CD14-positive monocyte (primary cell): ENCODE measurements at regions not wholly inside any gene's neighbourhood (a gene's known extent, or its start where the extent isn't known, plus 50 kb on each side); places are given as distances from the start of the nearest gene placed in this dataset.

Experiments
- DNase-seq, 3 donors: peaks; one replicate each; pipeline ENCODE4 v3.0.0-alpha.2; 2011 to 2022
- H2AFZ ChIP-seq: 2 replicates; pipeline ENCODE4 v1.6.0; 2012; ENCODE audit warnings: mild to moderate bottlenecking, low read depth, low read length, inconsistent platforms; ENCODE audit not compliant: insufficient read depth, poor library complexity, severe bottlenecking
- H3K27ac ChIP-seq, 2 donors: 1 replicate in 1 of 2; 2 replicates in 1 of 2; pipeline ENCODE4 v1.5.1; 2012 to 2013; ENCODE audit warnings: low read length in 2 of 2, control low read depth in 1 of 2, inconsistent platforms in 1 of 2, low read depth in 1 of 2, mild to moderate bottlenecking in 1 of 2
- H3K27me3 ChIP-seq, 2 donors: one replicate each; pipeline versions ENCODE4 v1.6.0 to v1.6.1; 2011 to 2013; ENCODE audit warnings: low read length in 2 of 2; ENCODE audit not compliant: control insufficient read depth in 2 of 2, insufficient read depth in 2 of 2
- H3K36me3 ChIP-seq, 2 donors: replicated peaks in 1 of 2; 1 replicate in 1 of 2; 2 replicates in 1 of 2; pipeline versions ENCODE4 v1.5.1 to v1.6.1; 2012 to 2013; ENCODE audit warnings: low read length in 2 of 2, control low read depth in 1 of 2, inconsistent platforms in 1 of 2, mild to moderate bottlenecking in 1 of 2; ENCODE audit not compliant: insufficient read depth in 2 of 2, control insufficient read depth in 1 of 2
- H3K4me1 ChIP-seq, 2 donors: 1 replicate in 1 of 2; 2 replicates in 1 of 2; pipeline versions ENCODE4 v1.5.1 to v1.6.1; 2012 to 2013; ENCODE audit warnings: low read length in 2 of 2, control low read depth in 1 of 2, inconsistent platforms in 1 of 2, mild to moderate bottlenecking in 1 of 2, moderate library complexity in 1 of 2; ENCODE audit not compliant: insufficient read depth in 2 of 2, control insufficient read depth in 1 of 2
- H3K4me2 ChIP-seq: replicated peaks from 2 replicates; pipeline ENCODE3; 2012; ENCODE audit warnings: low read length, moderate library complexity, mild to moderate bottlenecking; ENCODE audit not compliant: poor library complexity, severe bottlenecking; ENCODE audit errors: extremely low read depth
- H3K4me3 ChIP-seq, 3 experiments: fragments of 200-600 bp in 1 of 3; sonication (generic) in 1 of 3; replicated peaks in 1 of 3; 1 replicate in 2 of 3; 2 replicates in 1 of 3; pipeline ENCODE4 v1.5.1; 2011 to 2013; ENCODE audit warnings: low read length in 3 of 3, mild to moderate bottlenecking in 3 of 3, control low read depth in 2 of 3, low read depth in 2 of 3, inconsistent platforms in 1 of 3, moderate library complexity in 1 of 3
- H3K79me2 ChIP-seq: 2 replicates; pipeline ENCODE4 v1.6.0; 2012; ENCODE audit warnings: mild to moderate bottlenecking, control low read depth, inconsistent platforms, low read length, moderate library complexity; ENCODE audit not compliant: insufficient read depth
- H3K9ac ChIP-seq: 2 replicates; pipeline ENCODE4 v1.6.0; 2017; ENCODE audit warnings: low read length, mild to moderate bottlenecking; ENCODE audit not compliant: insufficient read depth, poor library complexity, severe bottlenecking
- H3K9me3 ChIP-seq, 2 donors: replicated peaks in 1 of 2; 1 replicate in 1 of 2; 2 replicates in 1 of 2; pipeline versions ENCODE4 v1.5.1 to v1.6.1; 2012 to 2013; ENCODE audit warnings: low read length in 2 of 2, control low read depth in 1 of 2; ENCODE audit not compliant: control insufficient read depth in 1 of 2, insufficient read depth in 1 of 2
- H4K20me1 ChIP-seq: 2 replicates; pipeline ENCODE4 v1.6.0; 2012; ENCODE audit warnings: mild to moderate bottlenecking, low read length, control low read depth, moderate library complexity; ENCODE audit not compliant: insufficient read depth
- H3K27ac Mint-ChIP-seq, 7 donors: one replicate each; pipeline ENCODE4 v1.8.0; 2020; ENCODE audit warnings: mild to moderate bottlenecking in 7 of 7, mixed read lengths in 7 of 7, moderate library complexity in 6 of 7, inconsistent platforms in 2 of 7
- H3K27me3 Mint-ChIP-seq, 3 donors: one replicate each; pipeline ENCODE4 v1.8.0; 2021 to 2022; ENCODE audit warnings: low read depth in 3 of 3, mild to moderate bottlenecking in 3 of 3, mixed read lengths in 3 of 3, moderate library complexity in 3 of 3, inconsistent platforms in 1 of 3
- H3K36me3 Mint-ChIP-seq, 2 donors: one replicate each; pipeline ENCODE4 v1.8.0; 2020; ENCODE audit warnings: mixed read lengths in 2 of 2, inconsistent platforms in 1 of 2, mild to moderate bottlenecking in 1 of 2
- H3K4me1 Mint-ChIP-seq: one replicate; pipeline ENCODE4 v1.8.0; 2020; ENCODE audit warnings: mild to moderate bottlenecking, mixed read lengths
- H3K4me3 Mint-ChIP-seq, 2 donors: one replicate each; pipeline ENCODE4 v1.8.0; 2020; ENCODE audit warnings: mild to moderate bottlenecking in 2 of 2, mixed read lengths in 2 of 2, moderate library complexity in 1 of 2
- H3K9me3 Mint-ChIP-seq, 7 donors: one replicate each; pipeline ENCODE4 v1.8.0; 2020 to 2022; ENCODE audit warnings: mixed read lengths in 7 of 7, mild to moderate bottlenecking in 6 of 7, moderate library complexity in 6 of 7, inconsistent platforms in 2 of 7
- CTCF ChIP-seq: fragments of 200-600 bp; IDR thresholded peaks from one replicate; pipeline ENCODE4 v1.8.0; 2022; ENCODE audit warnings: antibody characterized with exemption, mild to moderate bottlenecking
- WGBS: methylation state at CpG from one replicate; pipeline ENCODE4 v1.1.5; 2013; ENCODE audit warnings: missing lambda C conversion rate; ENCODE audit not compliant: insufficient coverage; 5-methylcytosine and 5-hydroxymethylcytosine counted together
- intact Hi-C, 2 donors: fragments of 100-400 bp; cut with micrococcal nuclease; formaldehyde crosslinking; loops; one replicate each; pipeline versions ENCODE4 v1.15.0 to v1.15.1; 2023

- peak overlapping the region; percentile 33 for H2AFZ ChIP-seq
These were observed 106.4 kb upstream of the KLF6 start for GRCh38 chr10:3891396-3891795.

GRCh38 chr10:3890602-3891352 is 105.8 kb upstream of the KLF6 start:
- intact Hi-C loops: loop anchor here in 1 of 2 donors (10.0 kb wide), 1 partner anchor 164 kb away; no protein-coding TSS in a partner anchor
- DNase-seq: no peak
- peak overlapping the region in 1 of 7 donors; percentile 8 for H3K27ac Mint-ChIP-seq
- Histone ChIP-seq H3K27ac (no peak overlapping the region), H4K20me1 (no peaks in the 10 kb centered on the region), H3K9ac (no peak overlapping the region), H3K4me2 (no peak overlapping the region), H3K4me3 (no peak overlapping the region), H3K27me3 (no peaks in the 10 kb centered on the region), H3K79me2 (no peaks in the 10 kb centered on the region), H3K36me3 (no peaks in the 10 kb centered on the region), H2AFZ (no peak overlapping the region), H3K4me1 (peaks cover 32 to 34% of the 10 kb centered on the region in 2 donors), H3K9me3 (no peaks in the 10 kb centered on the region)
- 92% methylated on average over 2 of the region's 14 CpGs for WGBS
- no peak for TF ChIP-seq CTCF
- no peak overlapping the region for H3K4me3 Mint-ChIP-seq
- no peaks in the 10 kb centered on the region for H3K9me3 Mint-ChIP-seq
- H3K27me3 Mint-ChIP-seq: peaks cover 0 to 2% (median 1%) of the 10 kb centered on the region in 3 donors
- H3K4me1 Mint-ChIP-seq: peaks cover 28% of the 10 kb centered on the region
- no peaks in the 10 kb centered on the region for H3K36me3 Mint-ChIP-seq

More at GRCh38 chr10:3891396-3891795, 106.4 kb upstream of the KLF6 start:
- Mint-ChIP-seq H3K4me1 (peaks cover 34% of the 10 kb centered on the region), H3K36me3 (no peaks in the 10 kb centered on the region), H3K27ac (no peak overlapping the region), H3K4me3 (no peak overlapping the region), H3K9me3 (no peaks in the 10 kb centered on the region), H3K27me3 (peaks cover 0 to 2% (median 1%) of the 10 kb centered on the region in 3 donors)
- Histone ChIP-seq H3K27me3 (no peaks in the 10 kb centered on the region), H3K27ac (no peak overlapping the region), H3K79me2 (no peaks in the 10 kb centered on the region), H4K20me1 (no peaks in the 10 kb centered on the region), H3K4me2 (no peak overlapping the region), H3K4me1 (peaks cover 39 to 40% of the 10 kb centered on the region in 2 donors), H3K9me3 (no peaks in the 10 kb centered on the region), H3K4me3 (no peak overlapping the region), H3K9ac (no peak overlapping the region), H3K36me3 (no peaks in the 10 kb centered on the region)
- DNase-seq: no peak
- intact Hi-C loops: loop anchor here in 1 of 2 donors (10.0 kb wide), 1 partner anchor 163 kb away; no protein-coding TSS in a partner anchor
- no peak for TF ChIP-seq CTCF
- WGBS: no CpG with 5 or more reads among the region's 3 CpGs
